ENCODE measurements at regions not wholly inside any gene's neighbourhood (a gene's known extent, or its start where the extent isn't known, plus 50 kb on each side); places are given as distances from the start of the nearest gene placed in this dataset.
"Not testable (repeated sequence)": the region's sequence is repeated elsewhere in the genome, so short reads cannot be mapped to it uniquely, and the experiment has no call there.

DNA sequence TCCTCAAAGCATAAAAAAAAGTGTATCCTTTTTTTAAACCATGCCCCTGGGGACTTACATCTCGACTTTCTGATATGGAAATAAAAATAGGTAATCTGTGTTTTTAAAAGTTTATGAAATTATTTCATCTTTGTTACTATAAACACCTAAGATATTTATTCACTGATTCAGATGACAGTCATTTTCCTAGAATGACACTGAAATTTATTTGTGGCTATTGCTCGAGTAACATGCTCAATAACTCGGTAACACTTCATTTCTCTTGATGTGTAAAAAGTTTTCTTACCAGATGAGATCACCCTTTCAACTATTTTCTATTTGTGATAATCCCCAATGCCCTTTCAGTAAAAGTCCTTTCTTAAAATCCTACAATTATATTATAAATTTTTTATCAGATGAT lies 495.8 kb downstream of the TTLL7 start:
- DNase-seq, result no peak

DNA sequence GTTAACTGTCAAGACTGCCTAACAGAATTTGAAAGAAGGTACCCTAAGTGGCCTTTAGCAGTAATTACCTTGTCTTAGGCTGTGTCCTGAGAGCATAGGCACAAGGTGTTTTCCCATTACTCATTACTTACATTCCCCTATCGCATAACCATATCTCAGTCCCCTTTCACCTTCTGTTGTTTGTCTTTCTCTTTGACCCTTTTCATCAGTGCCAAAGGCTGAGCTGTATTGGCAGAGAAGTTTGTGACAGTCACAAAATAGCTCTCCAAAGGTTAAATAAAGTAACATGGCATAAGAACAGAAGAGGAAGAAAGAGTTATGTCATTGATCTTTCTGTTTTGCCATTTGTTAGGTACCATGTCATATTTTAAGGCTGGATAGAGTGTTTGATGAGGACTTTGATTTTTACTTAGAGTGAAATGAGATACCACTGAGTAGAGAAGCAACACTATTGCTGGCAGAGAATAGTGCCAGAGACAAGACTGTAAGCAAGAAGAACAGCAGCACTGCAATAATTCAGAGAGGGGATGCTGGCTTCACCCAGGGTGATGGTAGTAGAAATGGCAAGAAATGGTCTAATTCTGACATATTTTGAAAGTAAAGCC lies 497.8 kb downstream of the TTLL7 start:
- no peak for DNase-seq

- DNase-seq, result no peak
Observed at GRCh38 chr1:83500531-83500930, 498.4 kb downstream of the TTLL7 start.

GRCh38 chr1:83499998-83500397 lies 498.9 kb downstream of the TTLL7 start:
- no peak for DNase-seq

GRCh38 chr1:83497563-83497962 lies 501.4 kb downstream of the TTLL7 start:
- no peak for DNase-seq

- DNase-seq, result no peak
Observed at GRCh38 chr1:83495560-83495959, 503.4 kb downstream of the TTLL7 start.

- no peak for DNase-seq
Observed at GRCh38 chr1:83493633-83494032, 505.3 kb downstream of the TTLL7 start.

DNA sequence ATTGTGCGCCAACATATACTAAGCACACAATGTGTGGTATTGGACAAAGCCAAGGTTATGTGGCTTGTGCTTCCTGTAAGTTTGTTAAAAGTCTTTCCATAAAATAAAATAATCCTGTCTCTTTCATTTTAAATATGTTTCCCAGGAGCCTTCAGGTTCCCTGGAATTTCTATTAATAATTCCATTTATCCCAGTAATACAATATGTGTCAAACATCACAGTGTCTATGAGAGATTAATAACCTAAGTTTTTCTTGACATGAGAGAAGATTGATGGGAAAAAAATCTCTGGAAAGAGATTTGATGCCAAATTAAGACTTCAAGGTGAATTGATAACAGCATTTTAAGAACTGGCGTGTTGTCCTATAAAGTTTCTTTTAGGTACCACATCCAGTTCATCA lies 507.0 kb downstream of the TTLL7 start:
- DNase-seq, result no peak

GRCh38 chr1:83490988-83491387 lies 507.9 kb downstream of the TTLL7 start:
- DNase-seq, result no peak

GRCh38 chr1:83488105-83488504 lies 510.8 kb downstream of the TTLL7 start:
- not testable (repeated sequence) for DNase-seq

DNA sequence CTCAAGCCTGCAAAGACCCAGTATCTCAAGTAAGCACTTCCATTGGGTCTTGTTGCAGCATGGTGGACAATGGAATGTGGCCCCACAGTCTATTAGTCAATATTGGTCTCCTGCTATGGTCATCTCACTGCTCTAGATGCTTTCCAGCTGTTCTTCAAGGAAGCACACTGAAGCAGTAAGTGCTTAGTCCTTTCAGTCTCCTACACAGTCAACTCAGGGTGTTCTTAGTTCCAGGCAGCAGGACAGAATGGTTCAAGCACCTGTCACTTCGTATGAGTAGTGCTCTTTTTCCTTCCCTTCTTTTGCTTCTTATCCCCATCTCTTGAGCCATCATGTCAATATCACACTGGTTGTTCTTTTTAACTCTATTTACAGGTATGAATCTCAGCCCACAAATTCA lies 511.5 kb downstream of the TTLL7 start:
- DNase-seq, result not testable (repeated sequence)

DNA sequence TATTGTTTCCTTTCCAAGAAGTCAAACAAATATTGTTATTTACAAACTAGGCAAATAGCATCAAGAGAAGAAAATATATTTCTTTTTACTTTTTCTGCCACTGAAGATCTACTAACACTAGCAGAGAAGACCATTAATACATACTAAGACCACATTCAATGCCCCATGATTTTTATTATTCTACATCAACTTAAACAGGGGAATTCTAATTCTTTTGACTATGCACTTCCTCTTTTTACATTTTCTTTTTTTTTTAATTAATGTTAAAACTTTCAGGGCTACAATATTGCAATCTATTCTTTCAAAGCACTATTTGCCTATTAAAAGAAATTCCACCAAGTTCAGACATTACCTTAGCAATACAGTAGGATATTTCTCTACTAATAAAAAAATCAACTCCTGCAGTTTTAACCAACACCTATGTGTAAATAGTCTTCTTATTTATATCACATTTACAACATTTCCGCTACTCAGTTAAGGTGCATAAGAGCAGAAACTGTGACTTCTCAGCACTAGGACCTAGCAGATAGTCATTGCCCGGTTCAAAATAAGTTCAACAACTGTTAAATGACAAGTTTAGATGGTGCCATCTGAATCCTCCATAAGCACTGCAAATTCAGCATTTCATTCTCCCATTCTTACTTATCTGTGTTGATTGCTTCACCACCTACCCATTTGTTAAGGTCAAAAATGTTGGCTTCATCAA lies 513.5 kb downstream of the TTLL7 start:
- not testable (repeated sequence) for DNase-seq

DNA sequence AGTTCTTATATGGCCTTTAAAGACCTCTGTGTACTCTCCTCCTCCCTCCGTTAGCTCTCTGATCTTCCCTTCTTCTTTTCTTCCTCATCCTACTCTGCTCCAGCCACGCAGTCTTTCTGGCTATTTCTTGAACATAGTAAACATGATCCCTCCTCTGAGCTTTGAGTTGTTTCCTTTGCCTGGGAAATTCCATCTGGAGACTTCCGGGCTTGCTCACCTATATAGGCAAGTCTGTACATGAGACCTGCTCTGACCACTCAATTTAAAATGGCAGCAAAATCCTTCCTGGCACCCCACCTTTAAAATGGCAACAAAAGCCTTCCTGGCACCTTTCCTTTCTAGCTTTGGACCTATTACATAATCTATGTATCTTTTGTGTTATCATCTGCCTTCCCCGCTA lies 517.6 kb downstream of the TTLL7 start:
- DNase-seq, result not testable (repeated sequence)

- DNase-seq, result not testable (repeated sequence)
Observed at GRCh38 chr1:83479591-83480239, 519.2 kb downstream of the TTLL7 start.

DNA sequence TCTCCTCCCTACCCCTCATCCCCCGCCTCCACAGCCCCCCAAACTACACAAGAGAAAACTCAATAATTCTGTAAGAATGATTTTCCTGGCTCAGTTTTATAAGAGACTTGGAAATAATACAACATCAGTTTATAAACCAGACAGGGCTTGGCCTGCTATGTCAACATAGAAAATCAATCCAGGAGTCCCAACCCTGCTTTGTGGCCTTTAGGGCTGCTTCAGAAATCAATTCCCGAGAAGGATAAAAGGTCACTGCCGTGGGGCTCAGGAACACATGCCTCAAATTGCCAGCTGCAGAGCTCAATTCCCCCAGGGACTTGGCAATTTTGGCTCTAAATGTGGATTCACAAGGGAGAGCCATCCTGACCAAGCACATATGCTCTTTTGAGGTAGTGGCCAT lies 520.8 kb downstream of the TTLL7 start:
- DNase-seq, result not testable (repeated sequence)

GRCh38 chr1:83476518-83476917 lies 522.4 kb downstream of the TTLL7 start:
- DNase-seq, result not testable (repeated sequence)

DNA sequence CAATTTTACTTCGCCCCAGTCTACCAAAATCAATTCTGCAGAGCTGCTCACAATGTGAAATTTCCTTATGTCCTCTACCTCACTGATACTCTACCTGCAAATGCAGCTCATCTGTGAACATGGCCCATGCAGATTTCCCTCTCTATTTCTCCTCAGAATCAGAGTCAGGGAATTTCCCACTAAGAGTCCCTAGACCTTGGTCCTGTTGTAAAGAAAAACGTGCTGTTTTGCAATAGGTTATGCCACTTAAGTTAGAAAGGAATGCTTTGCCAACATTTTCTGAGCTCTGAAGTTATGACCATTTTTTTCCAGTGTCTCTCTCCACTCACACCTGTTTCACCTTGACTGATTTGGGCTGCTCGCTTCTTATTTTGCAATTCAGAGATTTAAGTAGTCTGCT lies 524.0 kb downstream of the TTLL7 start:
- not testable (repeated sequence) for DNase-seq

- not testable (repeated sequence) for DNase-seq
Observed at GRCh38 chr1:83473986-83474385, 524.9 kb downstream of the TTLL7 start.

- not testable (repeated sequence) for DNase-seq
Observed at GRCh38 chr1:83472066-83472465, 526.9 kb downstream of the TTLL7 start.

- DNase-seq, result not testable (repeated sequence)
Observed at GRCh38 chr1:83471272-83471671, 527.7 kb downstream of the TTLL7 start.

GRCh38 chr1:83468336-83468735 lies 530.6 kb downstream of the TTLL7 start:
- not testable (repeated sequence) for DNase-seq

DNA sequence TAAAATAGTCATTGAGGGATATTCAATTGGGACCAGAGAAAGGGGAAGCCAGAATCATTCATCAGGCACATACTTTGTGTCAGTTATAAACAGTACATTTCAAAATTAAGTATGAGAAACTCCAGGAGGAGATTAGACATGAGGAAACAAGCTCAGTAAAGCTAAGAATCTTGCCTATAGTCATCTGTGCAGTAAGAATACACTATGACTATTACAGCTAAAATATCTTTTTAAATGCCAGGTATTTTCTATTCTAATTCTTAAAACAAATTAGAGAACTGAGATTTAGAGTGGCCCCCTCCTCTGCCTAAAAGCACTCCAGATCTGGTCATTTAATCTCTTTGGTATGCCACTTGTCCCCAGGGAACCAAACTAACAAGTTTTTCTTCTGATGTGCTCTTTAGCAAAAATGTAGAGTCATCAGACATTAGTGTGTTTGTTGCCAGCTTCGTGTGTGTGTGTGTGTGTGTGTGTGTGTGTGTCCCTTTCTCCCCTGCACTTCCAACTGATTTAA lies 541.1 kb downstream of the TTLL7 start:
- DNase-seq, result not testable (repeated sequence)

DNA sequence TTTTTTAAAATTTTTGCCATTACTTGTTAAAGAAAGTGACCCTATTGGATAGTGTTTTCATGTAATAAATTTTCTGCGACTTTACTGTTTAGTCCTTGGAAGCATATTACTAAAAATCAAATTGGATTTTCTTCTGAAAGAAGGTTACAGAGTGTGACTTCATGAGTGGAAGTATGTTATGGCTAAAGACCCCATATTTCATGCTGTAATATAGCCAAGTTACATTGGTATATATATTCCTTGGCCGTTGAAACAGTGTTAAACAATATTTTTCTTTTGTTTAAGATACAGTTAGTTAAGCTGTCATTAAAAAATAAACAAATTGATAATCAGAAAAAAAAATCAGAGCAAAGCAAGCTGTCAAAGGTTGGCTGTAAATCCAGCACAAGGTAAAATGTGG lies 541.7 kb downstream of the TTLL7 start:
- not testable (repeated sequence) for DNase-seq

GRCh38 chr1:83455753-83456152 lies 543.2 kb downstream of the TTLL7 start:
- not testable (repeated sequence) for DNase-seq
